ENCODE measurements at regions not wholly inside any gene's neighbourhood (a gene's known extent, or its start where the extent isn't known, plus 50 kb on each side); places are given as distances from the start of the nearest gene placed in this dataset.

GRCh38 chr5:29944327-29944726 is 1249.2 kb upstream of the CDH6 start:
- H3K36me3 Mint-ChIP-seq = no peaks in the 10 kb centered on the region
- no peak overlapping the region for H3K27ac Mint-ChIP-seq
- Histone ChIP-seq H3K4me1 (no peaks in the 10 kb centered on the region), H3K79me2 (ENCODE audit: low read depth) (no peaks in the 10 kb centered on the region), H3K36me3 (no peaks in the 10 kb centered on the region), H3K27ac (no peak overlapping the region), H3F3A (ENCODE audit: low read depth) (no peaks in the 10 kb centered on the region), H2AFZ (replicated peaks) (no peak overlapping the region), H3K9me3 (ENCODE audit: low read depth) (no peaks in the 10 kb centered on the region), H3K27me3 (no peaks in the 10 kb centered on the region), H4K20me1 (ENCODE audit: low read depth) (no peaks in the 10 kb centered on the region), H3K9ac (no peak overlapping the region), H3K4me2 (no peak overlapping the region), H3K4me3 (no peak overlapping the region)
- no peaks in the 10 kb centered on the region for H3K9me3 Mint-ChIP-seq
- no peaks in the 10 kb centered on the region for H3K27me3 Mint-ChIP-seq (ENCODE audit: insufficient read depth, low read depth)
- no peak overlapping the region for H3K4me3 Mint-ChIP-seq
- H3K4me1 Mint-ChIP-seq = no peaks in the 10 kb centered on the region
- TF ChIP-seq, protein P1, sequence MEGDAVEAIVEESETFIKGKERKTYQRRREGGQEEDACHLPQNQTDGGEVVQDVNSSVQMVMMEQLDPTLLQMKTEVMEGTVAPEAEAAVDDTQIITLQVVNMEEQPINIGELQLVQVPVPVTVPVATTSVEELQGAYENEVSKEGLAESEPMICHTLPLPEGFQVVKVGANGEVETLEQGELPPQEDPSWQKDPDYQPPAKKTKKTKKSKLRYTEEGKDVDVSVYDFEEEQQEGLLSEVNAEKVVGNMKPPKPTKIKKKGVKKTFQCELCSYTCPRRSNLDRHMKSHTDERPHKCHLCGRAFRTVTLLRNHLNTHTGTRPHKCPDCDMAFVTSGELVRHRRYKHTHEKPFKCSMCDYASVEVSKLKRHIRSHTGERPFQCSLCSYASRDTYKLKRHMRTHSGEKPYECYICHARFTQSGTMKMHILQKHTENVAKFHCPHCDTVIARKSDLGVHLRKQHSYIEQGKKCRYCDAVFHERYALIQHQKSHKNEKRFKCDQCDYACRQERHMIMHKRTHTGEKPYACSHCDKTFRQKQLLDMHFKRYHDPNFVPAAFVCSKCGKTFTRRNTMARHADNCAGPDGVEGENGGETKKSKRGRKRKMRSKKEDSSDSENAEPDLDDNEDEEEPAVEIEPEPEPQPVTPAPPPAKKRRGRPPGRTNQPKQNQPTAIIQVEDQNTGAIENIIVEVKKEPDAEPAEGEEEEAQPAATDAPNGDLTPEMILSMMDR (IDR thresholded peaks at IDR 0.05) = no peak
- TF ChIP-seq EZH2 (IDR thresholded peaks at IDR 0.05) (no peak), EZH2phosphoT487 (IDR thresholded peaks at IDR 0.05) (no peak)
- no peak for DNase-seq (ENCODE audit: low spot score)

DNA sequence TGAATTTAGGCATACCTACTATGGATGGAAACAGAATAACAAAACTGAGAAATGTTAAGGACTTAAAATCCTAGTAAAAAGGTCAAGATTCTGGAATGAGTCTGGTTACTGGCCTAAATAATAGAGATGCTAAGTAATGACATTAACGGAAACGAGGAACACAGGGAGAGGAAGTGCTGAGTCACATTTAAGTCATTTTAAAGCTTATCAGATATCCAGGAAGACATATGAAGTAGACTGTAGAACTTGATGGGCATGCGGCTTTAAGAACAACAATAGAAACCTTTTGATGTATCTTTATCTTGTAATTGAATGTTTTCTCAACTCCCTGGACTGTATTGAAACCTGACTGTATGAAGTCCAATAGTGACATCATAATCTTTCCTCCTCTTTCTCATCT is 1251.4 kb upstream of the CDH6 start:
- Histone ChIP-seq H3K4me3 (no peak overlapping the region), H3K4me2 (no peak overlapping the region), H3K27me3 (no peaks in the 10 kb centered on the region), H3F3A (ENCODE audit: low read depth) (no peaks in the 10 kb centered on the region), H3K79me2 (ENCODE audit: low read depth) (no peaks in the 10 kb centered on the region), H3K9me3 (ENCODE audit: low read depth) (no peaks in the 10 kb centered on the region), H2AFZ (replicated peaks) (no peak overlapping the region), H3K27ac (no peak overlapping the region), H4K20me1 (ENCODE audit: low read depth) (no peaks in the 10 kb centered on the region), H3K9ac (no peak overlapping the region), H3K4me1 (no peaks in the 10 kb centered on the region), H3K36me3 (no peaks in the 10 kb centered on the region)
- Mint-ChIP-seq H3K4me3 (no peak overlapping the region), H3K27me3 (ENCODE audit: insufficient read depth, low read depth) (no peaks in the 10 kb centered on the region), H3K9me3 (no peaks in the 10 kb centered on the region), H3K27ac (no peak overlapping the region), H3K36me3 (no peaks in the 10 kb centered on the region), H3K4me1 (no peaks in the 10 kb centered on the region)
- TF ChIP-seq EZH2phosphoT487 (IDR thresholded peaks at IDR 0.05) (no peak), EZH2 (IDR thresholded peaks at IDR 0.05) (no peak)
- TF ChIP-seq, protein P1 (IDR thresholded peaks at IDR 0.05) = no peak
- DNase-seq (ENCODE audit: low spot score) = no peak

GRCh38 chr5:29939988-29940387 is 1253.5 kb upstream of the CDH6 start:
- no peak overlapping the region for H3K4me2 ChIP-seq
- H3K4me1 ChIP-seq = no peaks in the 10 kb centered on the region
- H3K79me2 ChIP-seq (ENCODE audit: low read depth) = no peaks in the 10 kb centered on the region
- no peaks in the 10 kb centered on the region for H3K9me3 Mint-ChIP-seq
- no peak overlapping the region for H3K4me3 Mint-ChIP-seq
- H3K4me3 ChIP-seq = no peak overlapping the region
- H3K36me3 Mint-ChIP-seq = no peaks in the 10 kb centered on the region
- no peak for DNase-seq (ENCODE audit: low spot score)
- no peaks in the 10 kb centered on the region for H3K27me3 ChIP-seq
- no peaks in the 10 kb centered on the region for H4K20me1 ChIP-seq (ENCODE audit: low read depth)
- TF ChIP-seq, protein P1 (IDR thresholded peaks at IDR 0.05) = no peak
- TF ChIP-seq EZH2 (IDR thresholded peaks at IDR 0.05) = no peak
- TF ChIP-seq EZH2phosphoT487 (IDR thresholded peaks at IDR 0.05) = no peak
- no peaks in the 10 kb centered on the region for H3K9me3 ChIP-seq (ENCODE audit: low read depth)
- H3K27ac ChIP-seq = no peak overlapping the region
- no peak overlapping the region for H3K9ac ChIP-seq
- no peaks in the 10 kb centered on the region for H3K27me3 Mint-ChIP-seq (ENCODE audit: insufficient read depth, low read depth)
- no peak overlapping the region for H2AFZ ChIP-seq (replicated peaks)
- H3K4me1 Mint-ChIP-seq = no peaks in the 10 kb centered on the region
- no peak overlapping the region for H3K27ac Mint-ChIP-seq
- H3K36me3 ChIP-seq = no peaks in the 10 kb centered on the region
- no peaks in the 10 kb centered on the region for H3F3A ChIP-seq (ENCODE audit: low read depth)

- Mint-ChIP-seq H3K4me1 (no peaks in the 10 kb centered on the region), H3K9me3 (no peaks in the 10 kb centered on the region), H3K36me3 (no peaks in the 10 kb centered on the region), H3K4me3 (no peak overlapping the region), H3K27ac (no peak overlapping the region), H3K27me3 (ENCODE audit: insufficient read depth, low read depth) (no peaks in the 10 kb centered on the region)
- Histone ChIP-seq H3K9me3 (ENCODE audit: low read depth) (no peaks in the 10 kb centered on the region), H3K79me2 (ENCODE audit: low read depth) (no peaks in the 10 kb centered on the region), H3K27me3 (no peaks in the 10 kb centered on the region), H3K4me3 (no peak overlapping the region), H3F3A (ENCODE audit: low read depth) (no peaks in the 10 kb centered on the region), H3K27ac (no peak overlapping the region), H2AFZ (replicated peaks) (no peak overlapping the region), H4K20me1 (ENCODE audit: low read depth) (no peaks in the 10 kb centered on the region), H3K36me3 (no peaks in the 10 kb centered on the region), H3K4me1 (no peaks in the 10 kb centered on the region), H3K9ac (no peak overlapping the region), H3K4me2 (no peak overlapping the region)
- no peak for DNase-seq (ENCODE audit: low spot score)
- TF ChIP-seq, protein P1 (IDR thresholded peaks at IDR 0.05) = no peak
- TF ChIP-seq EZH2 (IDR thresholded peaks at IDR 0.05) (no peak), EZH2phosphoT487 (IDR thresholded peaks at IDR 0.05) (no peak)
Measured at GRCh38 chr5:29935371-29935770, 1258.1 kb upstream of the CDH6 start.
